ENCODE measurements at regions not wholly inside any gene's neighbourhood (a gene's known extent, or its start where the extent isn't known, plus 50 kb on each side); places are given as distances from the start of the nearest gene placed in this dataset.

GRCh38 chr20:7617797-7618196, 322.5 kb downstream of the HAO1 start:
- TF ChIP-seq TAF1 (IDR thresholded peaks at IDR 0.05; ENCODE audit: borderline replicate concordance, low read depth, low read length) (no peak), EP300 (IDR thresholded peaks at IDR 0.05; ENCODE audit: borderline replicate concordance in 1 of 2, low read depth in 1 of 2, low read length in 1 of 2) (no peak), TEAD4 (IDR thresholded peaks at IDR 0.05; ENCODE audit: borderline replicate concordance, insufficient read depth) (no peak), MXI1 (IDR thresholded peaks at IDR 0.05; ENCODE audit: low read depth, low read length) (no peak), MEF2A (IDR thresholded peaks at IDR 0.05; ENCODE audit: borderline replicate concordance, low read depth) (no peak), NFIC (IDR thresholded peaks at IDR 0.05; ENCODE audit: borderline replicate concordance) (no peak), RXRA (IDR thresholded peaks at IDR 0.05; ENCODE audit: borderline replicate concordance, low read depth) (no peak), ZBTB33 (IDR thresholded peaks at IDR 0.05; ENCODE audit: borderline replicate concordance, low read depth) (no peak), FOSL2 (IDR thresholded peaks at IDR 0.05; ENCODE audit: borderline replicate concordance, low read depth) (no peak), SMC3 (IDR thresholded peaks at IDR 0.05; ENCODE audit: low read depth, low read length) (no peak), MAX (IDR thresholded peaks at IDR 0.05; ENCODE audit: low read depth) (no peak), SIN3A (IDR thresholded peaks at IDR 0.05; ENCODE audit: borderline replicate concordance, low read depth, low read length) (no peak), CTCF (IDR thresholded peaks at IDR 0.05) (no peak), PBX3 (IDR thresholded peaks at IDR 0.05) (no peak), NRF1 (IDR thresholded peaks at IDR 0.05; ENCODE audit: low read depth, low read length) (no peak)
- 5% methylated on average over 2 of the region's 2 CpGs for WGBS (ENCODE audit: low lambda C conversion rate)
- no peaks in the 10 kb centered on the region for H3K9me2 ChIP-seq
- H3K4me1 ChIP-seq (ENCODE audit: control insufficient read depth in 1 of 2, insufficient read depth in 2 of 2, low read depth in 1 of 2, low read length in 1 of 2): no peaks in the 10 kb centered on the region
- no peaks in the 10 kb centered on the region for H3K27me3 ChIP-seq (ENCODE audit: insufficient read depth)
- no peak overlapping the region for H3K9ac ChIP-seq
- H3K4me2 ChIP-seq: no peak overlapping the region
- H3F3A ChIP-seq (replicated peaks; ENCODE audit: insufficient read depth): no peaks in the 10 kb centered on the region
- ChIA-PET CTCF (no interaction called here), POLR2A (no interaction called here)
- H3K27ac ChIP-seq (ENCODE audit: low read depth in 2 of 2, low read length in 1 of 2): no peak overlapping the region
- no peak for DNase-seq
- no peaks in the 10 kb centered on the region for H3K79me2 ChIP-seq (ENCODE audit: insufficient read depth)
- H2AFZ ChIP-seq (ENCODE audit: low read depth): no peak overlapping the region
- no peak overlapping the region for H3K4me3 ChIP-seq (ENCODE audit: low read depth in 2 of 2, low read length in 1 of 2)
- H3K9me3 ChIP-seq: no peaks in the 10 kb centered on the region
- H4K20me1 ChIP-seq (ENCODE audit: insufficient read depth): no peaks in the 10 kb centered on the region
- no peaks in the 10 kb centered on the region for H3K36me3 ChIP-seq (replicated peaks in 1 of 2; ENCODE audit: control insufficient read depth in 1 of 2, insufficient read depth in 2 of 2, low read length in 1 of 2)
